Stimulated activated CD4-positive, alpha-beta T cell treated with anti-CD3 and anti-CD28 coated beads, Interleukin-1b, Interleukin-23, amount 100 ng/mL, for 24 hours (primary cell): ENCODE measurements at regions not wholly inside any gene's neighbourhood (a gene's known extent, or its start where the extent isn't known, plus 50 kb on each side); places are given as distances from the start of the nearest gene placed in this dataset.

Source experiments
- DNase-seq, 4 experiments: peaks; one replicate each; pipeline ENCODE4 v3.0.0-alpha.2; 2020; ENCODE audit warnings: low read depth in 4 of 4, low spot score in 1 of 4

GRCh38 chr20:22789676-22790075, 205.3 kb upstream of the FOXA2 start:
- no peak for DNase-seq

GRCh38 chr20:22791396-22791795, 207.0 kb upstream of the FOXA2 start:
- DNase-seq, result no peak

- DNase-seq, result no peak
These were observed 207.6 kb upstream of the FOXA2 start for GRCh38 chr20:22791877-22792525.

GRCh38 chr20:22794200-22794599, 209.8 kb upstream of the FOXA2 start:
- DNase-seq, result no peak

- no peak for DNase-seq
These were observed 211.1 kb upstream of the FOXA2 start for GRCh38 chr20:22795433-22795832.

GRCh38 chr20:22795871-22796270, 211.5 kb upstream of the FOXA2 start:
- DNase-seq, result no peak

- no peak for DNase-seq
These were observed 212.2 kb upstream of the FOXA2 start for GRCh38 chr20:22796469-22797077.

- no peak for DNase-seq
These were observed 212.7 kb upstream of the FOXA2 start for GRCh38 chr20:22797103-22797502.

GRCh38 chr20:22799687-22800086, 215.3 kb upstream of the FOXA2 start:
- no peak for DNase-seq

GRCh38 chr20:22800129-22800528, 215.8 kb upstream of the FOXA2 start:
- DNase-seq, result no peak

- DNase-seq, result no peak
These were observed 217.2 kb upstream of the FOXA2 start for GRCh38 chr20:22801528-22801927.

GRCh38 chr20:22802296-22802695, 217.9 kb upstream of the FOXA2 start:
- no peak for DNase-seq

GRCh38 chr20:22805219-22805618, 220.8 kb upstream of the FOXA2 start:
- DNase-seq, result no peak

- DNase-seq, result no peak
These were observed 221.6 kb upstream of the FOXA2 start for GRCh38 chr20:22805996-22806395.

GRCh38 chr20:22807045-22807444, 222.7 kb upstream of the FOXA2 start:
- no peak for DNase-seq

GRCh38 chr20:22807646-22808244, 223.4 kb upstream of the FOXA2 start:
- no peak for DNase-seq

GRCh38 chr20:22808628-22809027, 224.3 kb upstream of the FOXA2 start:
- DNase-seq, result no peak

- no peak for DNase-seq
These were observed 225.1 kb upstream of the SSTR4 start for GRCh38 chr20:22810030-22810429.

GRCh38 chr20:22810626-22811569, 224.2 kb upstream of the SSTR4 start:
- no peak for DNase-seq

GRCh38 chr20:22814471-22815205, 220.5 kb upstream of the SSTR4 start:
- no peak for DNase-seq

GRCh38 chr20:22815206-22815551, 219.9 kb upstream of the SSTR4 start:
- DNase-seq, result no peak
